GM12874 (cell line): ENCODE measurements at regions not wholly inside any gene's neighbourhood (a gene's known extent, or its start where the extent isn't known, plus 50 kb on each side); places are given as distances from the start of the nearest gene placed in this dataset.

ENCODE experiments used
- TF ChIP-seq, protein P1 (sequence below): IDR thresholded peaks from 2 replicates; pipeline ENCODE4 v1.5.1; 2011; ENCODE audit warnings: low read depth, mild to moderate bottlenecking, control low read depth, low read length, moderate library complexity; ENCODE audit not compliant: insufficient read depth

GRCh38 chr15:96720251-96720650 is 389.8 kb downstream of the NR2F2 start:
- TF ChIP-seq, protein P1, sequence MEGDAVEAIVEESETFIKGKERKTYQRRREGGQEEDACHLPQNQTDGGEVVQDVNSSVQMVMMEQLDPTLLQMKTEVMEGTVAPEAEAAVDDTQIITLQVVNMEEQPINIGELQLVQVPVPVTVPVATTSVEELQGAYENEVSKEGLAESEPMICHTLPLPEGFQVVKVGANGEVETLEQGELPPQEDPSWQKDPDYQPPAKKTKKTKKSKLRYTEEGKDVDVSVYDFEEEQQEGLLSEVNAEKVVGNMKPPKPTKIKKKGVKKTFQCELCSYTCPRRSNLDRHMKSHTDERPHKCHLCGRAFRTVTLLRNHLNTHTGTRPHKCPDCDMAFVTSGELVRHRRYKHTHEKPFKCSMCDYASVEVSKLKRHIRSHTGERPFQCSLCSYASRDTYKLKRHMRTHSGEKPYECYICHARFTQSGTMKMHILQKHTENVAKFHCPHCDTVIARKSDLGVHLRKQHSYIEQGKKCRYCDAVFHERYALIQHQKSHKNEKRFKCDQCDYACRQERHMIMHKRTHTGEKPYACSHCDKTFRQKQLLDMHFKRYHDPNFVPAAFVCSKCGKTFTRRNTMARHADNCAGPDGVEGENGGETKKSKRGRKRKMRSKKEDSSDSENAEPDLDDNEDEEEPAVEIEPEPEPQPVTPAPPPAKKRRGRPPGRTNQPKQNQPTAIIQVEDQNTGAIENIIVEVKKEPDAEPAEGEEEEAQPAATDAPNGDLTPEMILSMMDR = no peak

DNA sequence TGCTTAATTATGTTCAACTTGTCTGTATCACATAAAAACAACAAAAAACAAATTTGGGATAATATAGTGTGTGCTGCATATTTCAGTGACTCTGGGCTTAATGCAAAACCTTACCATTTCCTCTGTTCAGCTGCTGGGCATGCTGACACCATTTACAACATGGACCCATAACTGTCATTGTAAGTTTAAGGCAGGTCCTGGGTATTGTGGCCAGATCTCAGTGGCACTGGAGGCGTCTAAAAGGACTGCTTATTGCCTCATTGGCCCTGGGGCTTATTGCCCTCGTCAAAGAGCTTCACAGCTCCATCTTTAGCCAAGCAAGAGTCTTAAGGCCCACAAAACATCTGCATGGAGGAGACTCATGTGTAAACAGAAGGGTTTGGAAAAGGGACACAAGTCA is 390.2 kb downstream of the NR2F2 start:
- TF ChIP-seq, protein P1 = no peak

- TF ChIP-seq, protein P1 = no peak
Measured at GRCh38 chr15:96728591-96728990, 398.1 kb downstream of the NR2F2 start.

- TF ChIP-seq, protein P1 = no peak
Measured at GRCh38 chr15:96732704-96733103, 402.2 kb downstream of the NR2F2 start.

DNA sequence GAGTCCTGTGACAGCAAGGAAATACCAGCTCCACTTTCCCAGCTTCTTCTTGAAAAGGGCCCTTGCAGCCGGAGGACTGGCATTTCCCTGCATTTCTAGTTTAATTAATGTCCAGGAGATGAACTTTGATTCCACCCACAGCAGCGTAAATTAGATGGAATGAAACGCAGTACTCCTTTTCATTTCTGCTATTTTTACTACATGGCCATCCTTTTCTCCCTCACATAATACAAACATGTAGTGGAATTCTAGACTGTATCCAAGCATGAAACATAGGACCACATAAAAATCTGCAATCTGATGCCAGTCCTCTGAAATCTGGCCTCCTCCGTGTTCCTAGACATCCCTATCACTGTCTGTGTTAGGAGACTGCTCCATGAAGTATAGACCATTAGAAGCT is 403.2 kb downstream of the NR2F2 start:
- TF ChIP-seq, protein P1 = no peak

DNA sequence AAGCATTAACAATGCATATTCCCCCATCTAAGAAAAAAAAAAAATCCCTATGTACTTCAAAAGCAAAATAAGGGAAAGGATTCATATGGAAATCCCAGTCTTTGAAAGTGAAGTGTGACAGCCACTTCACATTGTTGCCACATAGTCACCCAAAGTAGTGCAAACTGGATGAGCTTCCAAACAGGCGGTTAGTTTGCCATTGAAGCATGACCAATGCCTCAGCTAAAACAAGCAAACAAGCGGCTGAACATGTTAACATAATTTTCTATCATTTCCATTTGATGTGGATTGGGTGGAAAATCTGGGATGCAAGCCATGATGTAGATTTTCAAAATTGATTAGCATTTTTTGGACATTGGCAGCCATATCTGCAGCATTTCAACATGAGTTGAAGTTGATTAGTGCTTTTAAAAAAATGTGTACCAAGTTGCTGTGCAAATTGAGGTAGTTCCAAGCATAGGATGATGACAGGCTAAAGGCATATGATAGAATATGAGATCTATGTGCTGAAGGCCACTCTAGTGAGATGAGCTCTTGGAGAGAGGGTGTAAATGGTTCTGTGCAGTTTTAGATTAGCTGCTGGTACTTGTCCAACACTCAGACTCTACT is 405.2 kb downstream of the NR2F2 start:
- TF ChIP-seq, protein P1 = no peak

DNA sequence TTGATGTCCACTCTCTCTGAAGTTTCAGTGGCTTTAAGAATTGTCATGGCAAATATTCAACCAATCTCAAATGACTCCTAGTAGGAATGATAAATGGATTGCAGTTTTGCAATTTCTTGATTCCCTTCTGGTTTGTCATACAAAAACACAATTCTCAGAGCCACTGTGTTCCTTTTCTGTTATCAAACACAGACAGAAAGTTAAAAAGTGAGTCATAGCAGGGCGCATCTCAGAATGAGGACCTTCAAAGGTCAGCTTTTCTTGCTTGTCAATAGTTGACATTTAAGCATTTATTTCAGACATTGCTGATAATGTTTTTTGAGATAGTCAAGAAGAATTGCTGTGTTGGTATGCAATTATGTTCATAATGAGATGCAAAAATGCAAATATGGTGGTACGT is 405.9 kb downstream of the NR2F2 start:
- TF ChIP-seq, protein P1 = no peak
